Cerebellar cortex (tissue), 1 donor: ENCODE measurements at regions not wholly inside any gene's neighbourhood (a gene's known extent, or its start where the extent isn't known, plus 50 kb on each side); places are given as distances from the start of the nearest gene placed in this dataset.
"Not testable (repeated sequence)": the region's sequence is repeated elsewhere in the genome, so short reads cannot be mapped to it uniquely, and the experiment has no call there.

Experiments used
- DNase-seq: peaks from one replicate; pipeline ENCODE4 v3.0.0-alpha.2; 2015; ENCODE audit warnings: low spot score

GRCh38 chrX:67213686-67214085 is 330.1 kb upstream of the AR start:
- not testable (repeated sequence) for DNase-seq

GRCh38 chrX:67207912-67208311 is 335.9 kb upstream of the AR start:
- DNase-seq, result no peak

- no peak for DNase-seq
Observed at GRCh38 chrX:67159437-67159836, 384.4 kb upstream of the AR start.

- DNase-seq, result no peak
Observed at GRCh38 chrX:67114635-67115034, 429.2 kb upstream of the AR start.

- DNase-seq, result no peak
Observed at GRCh38 chrX:67105758-67106116, 438.1 kb upstream of the AR start.

GRCh38 chrX:67104982-67105757 is 438.7 kb upstream of the AR start:
- DNase-seq, result no peak

GRCh38 chrX:67100031-67100884 is 443.6 kb upstream of the AR start:
- DNase-seq, result no peak

- DNase-seq, result no peak
Observed at GRCh38 chrX:67094061-67094460, 449.8 kb upstream of the AR start.

- no peak for DNase-seq
Observed at GRCh38 chrX:67050760-67051159, 411.9 kb upstream of the EDA2R start.

GRCh38 chrX:67044866-67045265 is 406.0 kb upstream of the EDA2R start:
- DNase-seq, result no peak

- no peak for DNase-seq
Observed at GRCh38 chrX:67044029-67044653, 405.3 kb upstream of the EDA2R start.

GRCh38 chrX:67004451-67004850 is 365.6 kb upstream of the EDA2R start:
- DNase-seq, result no peak

GRCh38 chrX:66994729-66995128 is 355.9 kb upstream of the EDA2R start:
- no peak for DNase-seq

GRCh38 chrX:66992077-66992476 is 353.2 kb upstream of the EDA2R start:
- DNase-seq, result not testable (repeated sequence)

GRCh38 chrX:66988331-66988730 is 349.5 kb upstream of the EDA2R start:
- no peak for DNase-seq

GRCh38 chrX:66961665-66962064 is 322.8 kb upstream of the EDA2R start:
- DNase-seq, result no peak

GRCh38 chrX:66931713-66932112 is 292.8 kb upstream of the EDA2R start:
- no peak for DNase-seq

GRCh38 chrX:66930516-66930915 is 291.6 kb upstream of the EDA2R start:
- DNase-seq, result not testable (repeated sequence)

- DNase-seq, result no peak
Observed at GRCh38 chrX:66920296-66920695, 281.4 kb upstream of the EDA2R start.

GRCh38 chrX:66919280-66919832 is 280.5 kb upstream of the EDA2R start:
- DNase-seq, result no peak

- DNase-seq, result no peak
Observed at GRCh38 chrX:66918511-66918910, 279.6 kb upstream of the EDA2R start.

GRCh38 chrX:66915893-66916292 is 277.0 kb upstream of the EDA2R start:
- DNase-seq, result no peak

GRCh38 chrX:66914080-66914479 is 275.2 kb upstream of the EDA2R start:
- DNase-seq, result no peak
